NOMO-1 treated with dmso at 0.1 percent for 144 hours (cell line): ENCODE measurements at regions not wholly inside any gene's neighbourhood (a gene's known extent, or its start where the extent isn't known, plus 50 kb on each side); places are given as distances from the start of the nearest gene placed in this dataset.
"Not testable (repeated sequence)": the region's sequence is repeated elsewhere in the genome, so short reads cannot be mapped to it uniquely, and the experiment has no call there.

Experiments
- DNase-seq: peaks from one replicate; lab custom pipeline; 2025; ENCODE audit not compliant: unreplicated experiment; lab: John Stamatoyannopoulos, UW

DNA sequence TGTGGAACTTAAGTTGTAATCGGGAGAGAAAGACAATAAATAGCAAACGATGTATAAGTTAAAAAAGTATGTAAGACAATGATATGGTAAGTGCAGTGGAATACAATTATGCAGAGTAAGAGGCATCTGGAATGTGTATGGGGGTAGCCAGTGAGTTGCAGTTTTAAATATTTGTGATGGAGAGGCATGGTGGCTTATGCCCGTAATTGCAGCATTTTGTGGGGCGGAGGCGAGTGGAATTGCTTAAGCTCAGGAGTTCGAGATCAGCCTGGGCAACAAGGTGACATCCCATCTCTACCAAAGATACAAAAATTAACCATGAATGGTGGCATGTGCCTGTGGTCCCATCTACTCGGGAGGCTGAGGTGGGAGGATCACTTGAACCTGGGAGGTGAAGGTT lies 52.5 kb upstream of the WDFY3 start:
- DNase-seq, result no peak

DNA sequence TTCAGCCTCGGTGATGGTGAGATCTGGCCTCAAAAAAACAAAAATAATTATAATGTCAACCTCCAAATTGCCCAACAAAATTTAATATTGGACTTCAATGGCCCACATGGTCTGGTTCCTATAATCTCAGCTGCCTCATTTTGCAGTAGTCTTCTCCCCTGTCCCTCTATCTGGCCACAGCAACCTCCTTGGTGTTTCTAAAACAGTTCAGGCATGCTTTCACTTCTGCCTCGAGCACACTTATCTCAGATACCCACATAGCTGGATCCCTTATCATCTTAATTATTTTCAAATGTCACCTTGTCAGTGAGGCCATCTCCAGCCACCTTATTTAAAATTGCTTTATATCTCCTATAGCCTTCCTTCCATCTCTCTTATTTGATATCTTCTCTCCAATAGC lies 52.9 kb upstream of the WDFY3 start:
- DNase-seq, result no peak

DNA sequence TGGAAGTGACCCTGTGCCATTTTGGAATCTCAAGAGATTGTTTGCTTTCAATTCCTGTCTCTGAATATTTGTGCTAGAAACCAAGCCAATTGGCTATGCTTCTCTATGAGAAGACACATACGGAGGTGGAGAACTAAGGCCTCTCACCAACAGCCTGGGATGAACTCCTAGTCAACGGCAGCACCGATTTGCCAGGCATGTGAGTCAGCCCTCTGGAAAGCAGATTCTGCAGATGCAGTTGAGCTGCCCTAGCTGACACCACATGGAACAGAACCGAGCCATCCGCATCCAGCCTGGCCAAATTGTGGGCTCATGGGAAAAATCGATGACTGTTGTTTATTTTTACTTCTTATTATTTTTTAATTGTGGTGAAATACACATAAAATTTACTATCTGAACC lies 58.2 kb upstream of the WDFY3 start:
- no peak for DNase-seq

DNA sequence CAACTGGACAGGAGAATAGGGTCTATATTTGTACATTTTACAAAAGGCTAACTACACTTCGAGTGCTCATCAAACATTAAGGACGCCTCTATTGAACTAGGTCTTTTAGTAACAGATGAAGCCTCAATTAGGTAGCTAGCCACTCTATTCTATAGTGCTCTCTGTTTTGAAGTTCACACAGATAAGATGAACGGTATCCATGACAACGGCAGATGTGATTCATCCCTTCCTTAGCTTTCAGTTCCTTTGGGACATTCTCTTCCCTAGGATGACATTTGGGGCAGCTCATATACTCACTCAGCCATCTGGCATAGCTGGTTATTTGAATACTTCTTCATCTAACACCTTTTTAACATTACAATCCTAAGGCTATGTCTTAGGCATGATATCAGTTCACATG lies 62.4 kb upstream of the WDFY3 start:
- no peak for DNase-seq

DNA sequence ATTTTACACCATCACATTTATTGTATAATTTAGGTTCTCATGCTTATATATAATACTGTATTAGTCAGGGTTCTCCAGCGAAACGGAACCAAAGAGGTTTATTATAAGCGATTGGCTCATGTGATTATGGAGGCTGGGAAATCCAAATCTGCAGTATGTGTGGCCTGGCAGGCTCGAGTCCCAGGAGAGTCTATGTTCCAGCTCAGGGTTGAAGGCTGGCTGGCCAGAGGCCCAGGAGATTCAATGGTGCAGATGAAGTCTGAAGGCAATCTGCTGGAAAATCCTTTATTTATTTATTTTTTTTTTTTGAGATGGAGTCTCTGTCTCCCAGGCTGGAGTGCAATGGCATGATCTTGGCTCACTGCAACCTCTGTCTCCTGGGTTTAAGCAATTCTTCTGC lies 63.0 kb upstream of the WDFY3 start:
- DNase-seq, result no peak

DNA sequence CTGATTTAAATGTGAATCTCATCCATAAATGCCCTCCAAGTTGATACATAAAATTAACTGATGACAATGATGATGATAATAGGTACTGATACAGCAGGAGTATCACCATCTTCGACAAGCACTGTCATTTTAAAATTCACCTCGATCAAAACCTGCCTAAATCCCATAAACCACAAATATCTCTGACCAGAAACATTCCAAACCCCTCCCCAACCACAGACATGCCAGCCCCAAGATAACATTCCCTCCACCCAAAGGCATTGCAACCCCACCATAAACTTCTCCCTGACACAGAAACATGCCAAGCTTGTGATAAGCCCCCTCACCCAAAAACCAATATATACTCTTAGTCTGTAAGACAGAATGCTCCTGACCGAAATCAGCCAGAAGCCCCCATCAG lies 63.7 kb upstream of the WDFY3 start:
- no peak for DNase-seq

DNA sequence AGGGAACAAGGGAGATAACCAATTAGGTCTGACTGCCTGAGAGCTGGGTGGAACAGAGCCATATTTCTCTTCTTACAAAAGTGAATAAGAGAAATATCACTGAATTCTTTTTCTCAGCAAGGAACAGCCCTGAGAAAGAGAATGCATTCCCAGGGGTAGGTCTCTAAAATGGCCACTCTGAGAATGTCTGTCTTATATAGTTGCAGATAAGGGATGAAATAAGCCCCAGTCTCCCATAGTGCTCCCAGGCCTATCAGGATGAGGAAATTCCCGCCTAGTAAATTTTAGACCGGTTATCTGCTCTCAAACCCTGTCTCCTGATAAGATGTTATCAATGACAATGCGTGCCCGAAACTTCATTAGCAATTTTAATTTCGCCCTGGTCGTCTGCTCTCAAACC lies 67.3 kb upstream of the WDFY3 start:
- not testable (repeated sequence) for DNase-seq

DNA sequence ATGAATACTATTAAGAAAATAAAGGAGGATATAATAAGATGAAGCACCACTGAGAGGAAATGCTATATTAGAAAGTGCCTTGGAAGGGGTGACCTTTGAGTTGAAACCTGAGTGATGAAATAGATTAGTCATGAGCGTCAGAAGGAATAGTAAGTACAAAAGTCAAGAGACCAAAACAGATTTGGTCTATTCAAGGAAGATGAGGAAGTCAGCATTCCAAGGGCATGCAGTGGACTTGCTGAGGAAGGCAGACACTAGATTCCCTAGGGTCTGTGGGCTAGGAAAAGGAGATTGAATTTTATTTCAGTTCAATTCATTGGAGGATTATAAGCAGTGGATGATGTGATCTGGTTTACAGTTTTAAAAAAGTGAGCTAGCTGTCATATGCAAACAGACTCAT lies 73.0 kb upstream of the WDFY3 start:
- DNase-seq, result no peak

DNA sequence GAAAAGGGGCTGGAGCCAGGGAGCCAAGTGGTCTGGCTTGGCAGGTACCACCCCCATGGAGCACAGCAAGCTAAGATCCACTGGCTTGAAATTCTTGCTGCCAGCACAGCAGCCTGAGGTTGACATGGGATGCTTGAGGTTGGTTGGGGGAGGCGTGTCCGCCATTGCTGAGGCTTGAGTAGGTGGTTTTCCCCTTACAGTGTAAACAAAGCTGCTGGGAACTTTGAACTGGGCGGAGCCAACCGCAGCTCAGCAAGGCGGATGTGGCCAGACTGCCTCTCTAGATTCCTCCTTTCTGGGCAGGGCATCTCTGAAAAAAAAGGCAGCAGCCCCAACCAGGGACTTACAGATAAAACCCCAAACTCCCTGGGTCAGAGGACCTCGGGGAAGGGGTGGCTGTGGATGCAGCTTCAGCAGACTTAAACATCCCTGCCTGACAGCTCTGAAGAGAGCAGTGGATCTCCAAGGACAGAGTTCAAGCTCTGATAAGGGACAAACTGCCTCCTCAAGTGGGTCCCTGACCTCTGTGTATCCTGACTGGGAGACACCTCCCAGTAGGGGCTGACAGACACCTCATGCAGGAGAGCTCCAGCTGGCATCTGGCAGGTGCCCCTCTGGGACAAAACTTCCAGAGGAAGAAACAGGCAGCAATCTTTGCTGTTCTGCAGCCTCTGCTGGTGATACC lies 77.5 kb upstream of the WDFY3 start:
- DNase-seq, result not testable (repeated sequence)

DNA sequence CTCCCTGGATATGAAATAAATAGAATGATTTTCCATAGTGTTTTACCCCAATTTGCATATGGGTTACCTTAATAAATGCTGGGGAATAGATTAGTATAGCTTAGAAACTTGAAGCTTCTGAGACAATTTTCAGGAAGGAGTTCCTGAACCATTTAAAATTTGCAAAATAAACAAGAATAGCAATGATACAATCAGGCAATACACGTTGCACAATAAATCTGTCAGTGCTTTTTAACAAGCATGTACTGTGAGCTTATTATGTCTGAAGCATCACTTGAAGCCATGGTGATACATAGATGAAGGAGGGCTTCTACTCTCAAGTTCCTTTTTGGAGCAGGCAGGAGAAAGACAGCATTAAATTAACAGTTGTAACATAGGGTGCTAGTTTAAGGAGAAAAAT lies 84.2 kb upstream of the WDFY3 start:
- no peak for DNase-seq

DNA sequence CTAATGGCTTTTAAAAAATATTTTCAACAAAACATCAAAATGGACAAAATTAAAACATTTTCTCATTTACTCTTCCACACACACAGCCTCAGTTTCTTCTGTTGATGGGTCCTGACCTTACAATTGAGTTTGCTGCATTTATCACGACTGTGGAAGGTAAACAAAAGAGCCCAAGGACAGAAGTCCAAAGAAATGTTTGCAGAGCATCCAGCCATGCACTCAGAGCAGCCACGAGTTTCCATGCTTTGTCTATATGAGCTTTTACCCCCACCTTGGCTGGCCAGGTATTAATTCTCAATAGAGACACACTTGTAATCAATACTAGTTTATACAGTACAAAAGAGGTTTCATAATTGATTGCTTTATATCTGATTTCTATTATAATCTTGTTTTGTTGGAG lies 85.0 kb upstream of the WDFY3 start:
- no peak for DNase-seq

DNA sequence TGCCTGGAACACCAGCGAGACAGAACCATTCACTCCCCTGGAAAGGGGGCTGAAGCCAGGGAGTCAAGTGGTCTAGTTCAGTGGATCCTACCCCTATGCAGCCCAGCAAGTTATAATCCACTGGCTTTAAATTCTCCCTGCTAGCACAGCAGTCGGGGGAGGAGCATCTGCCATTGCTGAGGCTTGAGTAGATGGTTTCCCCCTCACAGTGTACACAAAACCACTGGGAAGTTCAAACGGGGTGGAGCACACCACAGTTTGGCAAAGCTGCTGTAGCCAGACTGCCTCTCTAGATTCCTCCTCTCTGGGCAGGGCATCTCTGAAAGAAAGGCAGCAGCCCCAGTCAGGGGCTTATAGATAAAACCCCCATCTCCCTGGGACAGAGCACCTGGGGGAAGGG lies 88.4 kb upstream of the WDFY3 start:
- not testable (repeated sequence) for DNase-seq

DNA sequence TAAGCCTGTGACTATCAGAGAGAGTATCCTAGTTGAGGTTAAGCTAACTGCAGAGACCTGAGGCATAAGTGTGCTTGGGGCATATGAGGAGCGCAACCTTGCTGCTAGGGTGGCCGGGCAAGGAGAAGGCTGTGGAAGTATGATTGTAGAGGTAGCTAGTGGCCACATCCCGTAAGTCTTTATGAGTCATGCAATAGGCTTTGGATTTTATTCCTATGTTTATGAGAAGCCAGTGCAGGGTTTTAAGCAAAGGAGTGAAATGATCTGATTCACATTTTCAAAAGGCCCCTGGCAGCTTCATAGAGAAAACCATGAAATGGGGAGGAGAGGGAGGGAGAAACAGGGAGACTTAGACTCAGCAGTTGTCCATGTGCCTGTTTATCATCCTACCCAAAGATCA lies 92.1 kb upstream of the WDFY3 start:
- no peak for DNase-seq

DNA sequence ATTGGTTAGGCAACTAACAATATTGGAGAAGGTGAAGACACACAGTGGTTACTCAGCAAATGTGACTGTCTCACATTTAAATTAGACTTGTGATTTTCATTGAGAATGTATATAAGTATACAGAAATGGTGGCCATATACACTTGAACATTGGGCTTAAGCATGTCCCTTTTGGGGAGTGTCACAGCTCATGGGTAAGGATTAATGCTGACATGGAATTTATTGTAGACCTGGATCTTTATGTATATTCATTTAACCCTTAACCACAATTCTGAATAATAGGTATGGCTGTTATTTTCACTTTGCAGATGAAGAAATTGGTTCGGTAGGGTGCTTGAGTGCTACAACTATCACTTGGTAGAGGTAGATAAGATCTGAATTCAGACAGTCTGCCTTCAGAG lies 95.5 kb upstream of the WDFY3 start:
- DNase-seq, result no peak

DNA sequence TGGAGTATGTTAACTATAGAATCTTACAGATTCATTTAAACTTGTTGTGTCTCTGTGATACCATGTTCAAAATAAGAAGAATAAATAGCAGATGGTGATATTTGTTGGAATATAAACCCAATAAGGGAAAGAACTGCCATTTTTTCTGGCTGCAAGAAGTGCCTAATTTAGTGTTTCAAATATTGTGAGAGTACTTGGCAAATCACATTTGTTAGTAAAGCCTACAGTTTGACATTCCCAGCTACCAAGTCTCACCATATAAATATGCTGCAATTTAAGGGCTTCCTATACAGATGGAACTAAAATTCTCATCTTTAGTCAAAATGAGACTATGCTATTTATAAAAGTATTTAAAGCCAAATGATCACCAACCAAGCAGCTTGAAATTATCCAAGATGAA lies 96.0 kb upstream of the WDFY3 start:
- no peak for DNase-seq

DNA sequence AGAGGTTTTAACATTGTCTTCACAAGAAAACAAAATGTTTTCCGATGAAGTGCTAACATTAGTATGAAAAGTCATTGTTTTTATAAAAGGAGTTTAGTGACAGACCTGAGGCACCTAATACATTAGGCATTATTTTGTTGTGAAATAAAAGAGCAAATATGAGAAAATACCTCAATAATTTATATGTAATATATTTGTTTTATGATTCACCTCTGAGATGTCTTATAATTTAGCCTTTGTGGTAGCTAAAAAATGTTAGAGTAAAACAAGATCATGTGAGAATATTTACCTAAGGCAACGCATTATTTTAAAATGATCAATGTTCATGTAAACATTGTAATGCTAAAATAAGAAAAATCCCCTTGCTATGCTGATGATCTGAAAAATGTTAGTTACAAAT lies 100.9 kb upstream of the WDFY3 start:
- no peak for DNase-seq

DNA sequence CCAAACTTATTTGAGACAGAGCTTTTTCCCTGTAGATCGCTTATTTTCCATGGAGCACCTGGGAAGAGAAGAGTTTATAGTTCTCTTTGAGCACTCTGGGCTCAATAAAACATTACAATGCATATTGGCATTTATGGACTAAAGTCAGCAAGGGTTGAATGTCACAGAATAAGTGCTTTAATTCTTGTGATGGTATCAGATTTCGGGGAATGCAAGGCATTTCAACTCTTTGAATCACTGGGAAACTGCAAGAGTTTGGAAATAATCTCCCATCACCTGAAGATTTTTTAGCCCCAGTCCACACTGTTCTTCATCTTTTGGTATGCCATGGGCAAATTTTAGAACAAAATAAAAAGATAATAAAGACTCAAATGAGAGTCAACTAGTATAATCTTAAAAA lies 111.5 kb upstream of the WDFY3 start:
- DNase-seq, result no peak

DNA sequence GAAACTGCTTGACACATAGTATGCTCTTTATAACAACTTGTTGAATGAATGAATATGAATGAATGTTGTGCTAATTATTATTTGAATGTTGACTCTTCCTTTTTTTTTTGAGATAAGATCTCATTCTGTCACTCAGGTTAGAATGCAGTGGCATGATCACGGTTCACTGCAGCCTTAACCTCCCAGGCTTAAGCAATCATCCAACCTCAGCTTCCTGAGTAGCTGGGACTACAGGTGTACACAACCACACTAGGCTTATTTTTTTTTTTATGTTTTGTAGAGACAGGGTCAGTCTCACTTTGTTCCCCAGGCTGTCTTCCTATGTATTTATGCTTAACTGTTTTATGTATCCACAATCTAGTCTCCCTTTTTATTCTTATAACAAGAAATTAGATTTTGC lies 114.7 kb upstream of the WDFY3 start:
- DNase-seq, result no peak

DNA sequence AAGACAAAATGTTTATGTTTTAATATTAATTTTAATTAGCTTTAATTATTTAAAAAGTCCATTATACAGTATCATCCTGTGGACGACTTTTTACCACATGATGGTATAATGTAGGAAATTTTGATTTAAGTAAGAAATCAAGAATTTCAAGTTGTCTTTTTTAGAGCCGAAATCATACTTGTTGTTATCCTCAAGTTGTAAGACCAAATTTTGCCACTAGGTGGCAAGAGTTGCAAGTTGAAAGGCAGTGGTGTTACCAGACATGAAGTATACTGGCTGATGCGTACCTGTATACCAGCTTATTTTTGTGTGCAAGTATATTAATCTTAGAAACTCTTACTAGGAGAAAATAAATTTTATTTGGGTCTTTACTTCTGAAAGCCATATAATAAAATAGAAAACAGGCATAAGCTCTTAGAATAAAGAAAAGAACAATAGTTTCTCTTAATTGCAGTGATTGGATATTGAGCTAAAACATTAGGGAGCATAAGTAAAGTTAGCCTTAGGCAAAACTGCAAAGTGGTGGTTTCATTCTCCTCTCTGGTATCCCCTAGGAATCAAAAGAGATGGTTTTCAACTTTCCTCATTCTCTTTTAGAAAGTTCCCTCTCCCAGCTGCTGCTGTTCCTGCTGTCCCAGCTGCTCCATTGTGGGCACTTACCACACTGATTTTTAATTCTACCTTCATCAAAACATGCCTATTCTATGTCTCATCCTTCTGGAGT lies 118.0 kb upstream of the WDFY3 start:
- DNase-seq, result peak; percentile 2

DNA sequence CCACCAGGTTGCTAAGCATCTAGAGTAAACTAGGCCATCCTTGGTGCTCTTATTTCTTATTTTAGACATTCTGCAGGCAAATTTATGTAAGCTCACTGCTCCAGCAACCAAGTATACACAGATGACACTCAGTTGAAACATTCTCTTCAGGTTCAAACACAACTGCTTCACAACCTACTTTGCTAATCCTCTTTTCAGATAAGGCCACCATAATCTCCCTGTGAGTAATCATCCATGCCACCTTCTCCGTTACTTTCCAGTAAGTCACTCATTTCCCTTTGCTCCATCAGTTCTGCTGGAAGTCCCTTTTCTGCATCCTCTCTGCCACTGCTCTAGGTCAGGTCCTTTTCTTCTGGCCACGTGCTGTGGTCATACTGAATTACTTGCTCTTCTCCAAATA lies 120.2 kb upstream of the WDFY3 start:
- no peak for DNase-seq

DNA sequence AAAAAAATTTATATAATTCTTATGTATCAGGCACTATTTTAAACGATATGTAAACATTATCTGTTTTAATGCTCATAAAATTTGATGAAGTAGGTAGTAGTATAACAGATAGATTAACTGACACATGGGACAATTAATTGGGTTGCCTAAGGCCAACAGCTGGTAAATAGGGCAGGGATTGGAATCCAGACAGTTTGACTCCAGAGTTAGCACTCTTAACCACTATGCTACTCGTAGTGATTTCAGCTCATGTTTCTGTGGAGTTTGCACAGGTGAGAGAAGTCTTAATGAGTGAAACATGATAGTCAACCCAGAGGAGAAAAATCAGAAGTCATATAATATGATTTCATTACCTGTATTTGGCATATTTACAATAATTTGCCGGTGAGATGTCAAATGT lies 126.0 kb upstream of the WDFY3 start:
- no peak for DNase-seq

DNA sequence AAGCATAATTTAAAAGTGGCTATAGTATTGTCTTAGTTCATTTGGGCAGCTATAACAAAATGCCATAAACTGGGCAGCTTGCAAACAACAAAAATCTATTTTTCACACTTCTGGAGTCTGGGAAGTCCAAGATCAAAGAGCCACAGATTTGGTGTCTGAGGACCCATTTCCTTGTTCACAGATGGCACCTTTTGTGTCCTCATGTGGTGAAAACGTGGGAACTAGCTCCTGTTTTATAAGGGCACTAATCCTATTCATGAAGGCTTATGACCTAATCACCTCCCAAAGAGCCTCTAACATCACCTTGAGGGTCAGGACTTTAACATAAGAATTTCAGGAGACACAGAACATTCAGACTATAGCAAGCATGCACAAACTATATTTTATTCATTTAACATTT lies 126.5 kb upstream of the WDFY3 start:
- no peak for DNase-seq

DNA sequence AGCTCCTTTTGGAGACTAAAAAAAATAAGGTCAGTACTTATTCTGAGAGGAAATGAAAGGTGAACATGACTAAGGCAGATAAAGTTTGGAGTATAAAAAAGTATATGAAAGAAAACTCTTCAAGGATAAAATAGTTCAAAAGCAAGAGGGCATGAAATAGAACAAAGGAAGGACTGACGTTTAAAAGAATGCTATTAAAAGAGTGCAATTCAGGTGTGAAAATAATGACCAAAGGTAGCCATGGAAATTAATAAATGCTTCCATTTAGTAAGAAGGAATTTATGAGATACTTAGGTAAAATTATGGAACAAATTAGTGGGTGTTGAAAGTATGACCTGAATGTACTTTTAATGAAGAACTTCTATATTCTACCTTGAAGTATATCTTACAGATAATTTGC lies 128.2 kb upstream of the WDFY3 start:
- no peak for DNase-seq
